ENCODE measurements at regions not wholly inside any gene's neighbourhood (a gene's known extent, or its start where the extent isn't known, plus 50 kb on each side); places are given as distances from the start of the nearest gene placed in this dataset.

GRCh38 chr9:16119261-16120230, 566.7 kb downstream of the CCDC171 start:
- no peak overlapping the region for H3K4me2 ChIP-seq (ENCODE audit: insufficient read depth, low read length)
- no peak for ATAC-seq (ENCODE audit: insufficient read depth, low read depth)
- no peak overlapping the region for H3K27ac ChIP-seq (ENCODE audit: low read length)
- no peak for DNase-seq
- H3K9me3 ChIP-seq (ENCODE audit: insufficient read depth, low read length, severe bottlenecking): no peaks in the 10 kb centered on the region
- H3K36me3 ChIP-seq (ENCODE audit: insufficient read depth, low read length): no peaks in the 10 kb centered on the region
- H3K9ac ChIP-seq (ENCODE audit: low read depth, low read length): no peak overlapping the region
- TF ChIP-seq EZH2 (IDR thresholded peaks at IDR 0.05; ENCODE audit: borderline replicate concordance, low read depth, low read length, severe bottlenecking) (no peak), CTCF (IDR thresholded peaks at IDR 0.05; ENCODE audit: borderline replicate concordance, extremely low read depth, low read length, poor library complexity, severe bottlenecking) (no peak)
- no peaks in the 10 kb centered on the region for H3K4me1 ChIP-seq (ENCODE audit: insufficient read depth, low read length)
- H3K79me2 ChIP-seq (ENCODE audit: insufficient read depth, low read length): no peaks in the 10 kb centered on the region
- no peaks in the 10 kb centered on the region for H3K27me3 ChIP-seq (ENCODE audit: insufficient read depth, low read length, poor library complexity)
- H2AFZ ChIP-seq (ENCODE audit: low read depth, low read length): no peak overlapping the region
- no peaks in the 10 kb centered on the region for H4K20me1 ChIP-seq (ENCODE audit: insufficient read depth, low read length)
- no peak overlapping the region for H3K4me3 ChIP-seq (ENCODE audit: low read depth in 1 of 2, low read length in 2 of 2)

GRCh38 chr9:16120231-16120641, 567.4 kb downstream of the CCDC171 start:
- DNase-seq (no peak), ATAC-seq (ENCODE audit: insufficient read depth, low read depth) (no peak)
- Histone ChIP-seq H2AFZ (ENCODE audit: low read depth, low read length) (no peak overlapping the region), H3K4me2 (ENCODE audit: insufficient read depth, low read length) (no peak overlapping the region), H3K27me3 (ENCODE audit: insufficient read depth, low read length, poor library complexity) (no peaks in the 10 kb centered on the region), H3K36me3 (ENCODE audit: insufficient read depth, low read length) (no peaks in the 10 kb centered on the region), H3K9me3 (ENCODE audit: insufficient read depth, low read length, severe bottlenecking) (no peaks in the 10 kb centered on the region), H3K4me1 (ENCODE audit: insufficient read depth, low read length) (no peaks in the 10 kb centered on the region), H3K79me2 (ENCODE audit: insufficient read depth, low read length) (no peaks in the 10 kb centered on the region), H3K9ac (ENCODE audit: low read depth, low read length) (no peak overlapping the region), H4K20me1 (ENCODE audit: insufficient read depth, low read length) (no peaks in the 10 kb centered on the region), H3K4me3 (ENCODE audit: low read depth in 1 of 2, low read length in 2 of 2) (no peak overlapping the region), H3K27ac (ENCODE audit: low read length) (no peak overlapping the region)
- TF ChIP-seq CTCF (IDR thresholded peaks at IDR 0.05; ENCODE audit: borderline replicate concordance, extremely low read depth, low read length, poor library complexity, severe bottlenecking): no peak
- no peak for TF ChIP-seq EZH2 (IDR thresholded peaks at IDR 0.05; ENCODE audit: borderline replicate concordance, low read depth, low read length, severe bottlenecking)

GRCh38 chr9:16120727-16121126, 567.9 kb downstream of the CCDC171 start:
- Histone ChIP-seq H3K9ac (ENCODE audit: low read depth, low read length) (no peak overlapping the region), H3K27me3 (ENCODE audit: insufficient read depth, low read length, poor library complexity) (no peaks in the 10 kb centered on the region), H3K4me3 (ENCODE audit: low read depth in 1 of 2, low read length in 2 of 2) (no peak overlapping the region), H3K4me1 (ENCODE audit: insufficient read depth, low read length) (no peaks in the 10 kb centered on the region), H3K27ac (ENCODE audit: low read length) (no peak overlapping the region), H2AFZ (ENCODE audit: low read depth, low read length) (no peak overlapping the region), H4K20me1 (ENCODE audit: insufficient read depth, low read length) (no peaks in the 10 kb centered on the region), H3K9me3 (ENCODE audit: insufficient read depth, low read length, severe bottlenecking) (no peaks in the 10 kb centered on the region), H3K4me2 (ENCODE audit: insufficient read depth, low read length) (no peak overlapping the region), H3K36me3 (ENCODE audit: insufficient read depth, low read length) (no peaks in the 10 kb centered on the region), H3K79me2 (ENCODE audit: insufficient read depth, low read length) (no peaks in the 10 kb centered on the region)
- ATAC-seq (ENCODE audit: insufficient read depth, low read depth) (no peak), DNase-seq (no peak)
- TF ChIP-seq EZH2 (IDR thresholded peaks at IDR 0.05; ENCODE audit: borderline replicate concordance, low read depth, low read length, severe bottlenecking) (no peak), CTCF (IDR thresholded peaks at IDR 0.05; ENCODE audit: borderline replicate concordance, extremely low read depth, low read length, poor library complexity, severe bottlenecking) (no peak)

Data from DND-41 (cell line).